ENCODE measurements at regions not wholly inside any gene's neighbourhood (a gene's known extent, or its start where the extent isn't known, plus 50 kb on each side); places are given as distances from the start of the nearest gene placed in this dataset.
"Not testable (repeated sequence)": the region's sequence is repeated elsewhere in the genome, so short reads cannot be mapped to it uniquely, and the experiment has no call there.

- no peaks in the 10 kb centered on the region for H3K4me1 Mint-ChIP-seq (ENCODE audit: low read depth)
- DNase-seq = no peak
- peaks cover 15% of the 10 kb centered on the region for H3K9me3 Mint-ChIP-seq
- H3K36me3 Mint-ChIP-seq (ENCODE audit: insufficient read depth) = no peaks in the 10 kb centered on the region
- H3K4me3 Mint-ChIP-seq = no peak overlapping the region
- H3K27me3 Mint-ChIP-seq (ENCODE audit: low read depth) = no peaks in the 10 kb centered on the region
- no peak for ATAC-seq
Measured at GRCh38 chr16:51243936-51244436, 92.9 kb upstream of the SALL1 start.

- Mint-ChIP-seq H3K27me3 (ENCODE audit: low read depth) (no peaks in the 10 kb centered on the region), H3K36me3 (ENCODE audit: insufficient read depth) (no peaks in the 10 kb centered on the region), H3K9me3 (peaks cover 16% of the 10 kb centered on the region), H3K4me1 (ENCODE audit: low read depth) (no peaks in the 10 kb centered on the region), H3K4me3 (no peak overlapping the region)
- DNase-seq (no peak), ATAC-seq (no peak)
Measured at GRCh38 chr16:51242296-51242994, 91.4 kb upstream of the SALL1 start.

- Mint-ChIP-seq H3K4me3 (no peak overlapping the region), H3K27me3 (ENCODE audit: low read depth) (no peaks in the 10 kb centered on the region), H3K36me3 (ENCODE audit: insufficient read depth) (no peaks in the 10 kb centered on the region), H3K9me3 (peaks cover 11% of the 10 kb centered on the region), H3K4me1 (ENCODE audit: low read depth) (no peaks in the 10 kb centered on the region)
- ATAC-seq = no peak
- DNase-seq = no peak
Measured at GRCh38 chr16:51239196-51239595, 88.1 kb upstream of the SALL1 start.

GRCh38 chr16:51237861-51238378, 86.8 kb upstream of the SALL1 start:
- H3K4me3 Mint-ChIP-seq = no peak overlapping the region
- no peaks in the 10 kb centered on the region for H3K36me3 Mint-ChIP-seq (ENCODE audit: insufficient read depth)
- ATAC-seq (no peak), DNase-seq (no peak)
- no peaks in the 10 kb centered on the region for H3K27me3 Mint-ChIP-seq (ENCODE audit: low read depth)
- peaks cover 6% of the 10 kb centered on the region for H3K9me3 Mint-ChIP-seq
- H3K4me1 Mint-ChIP-seq (ENCODE audit: low read depth) = no peaks in the 10 kb centered on the region

- H3K9me3 Mint-ChIP-seq = peaks cover 6% of the 10 kb centered on the region
- H3K4me3 Mint-ChIP-seq = no peak overlapping the region
- DNase-seq (no peak), ATAC-seq (no peak)
- H3K4me1 Mint-ChIP-seq (ENCODE audit: low read depth) = no peaks in the 10 kb centered on the region
- H3K36me3 Mint-ChIP-seq (ENCODE audit: insufficient read depth) = no peaks in the 10 kb centered on the region
- no peaks in the 10 kb centered on the region for H3K27me3 Mint-ChIP-seq (ENCODE audit: low read depth)
Measured at GRCh38 chr16:51237207-51237606, 86.1 kb upstream of the SALL1 start.

GRCh38 chr16:51236583-51236982, 85.5 kb upstream of the SALL1 start:
- no peak for ATAC-seq
- H3K36me3 Mint-ChIP-seq (ENCODE audit: insufficient read depth) = no peaks in the 10 kb centered on the region
- no peaks in the 10 kb centered on the region for H3K27me3 Mint-ChIP-seq (ENCODE audit: low read depth)
- no peak overlapping the region for H3K4me3 Mint-ChIP-seq
- peaks cover 6% of the 10 kb centered on the region for H3K9me3 Mint-ChIP-seq
- DNase-seq = no peak
- no peaks in the 10 kb centered on the region for H3K4me1 Mint-ChIP-seq (ENCODE audit: low read depth)

- Mint-ChIP-seq H3K4me1 (ENCODE audit: low read depth) (no peaks in the 10 kb centered on the region), H3K4me3 (no peak overlapping the region), H3K9me3 (no peaks in the 10 kb centered on the region), H3K27me3 (ENCODE audit: low read depth) (no peaks in the 10 kb centered on the region), H3K36me3 (ENCODE audit: insufficient read depth) (no peaks in the 10 kb centered on the region)
- no peak for DNase-seq
- no peak for ATAC-seq
Measured at GRCh38 chr16:51231702-51232101, 80.6 kb upstream of the SALL1 start.

- not testable (repeated sequence) for H3K36me3 Mint-ChIP-seq (ENCODE audit: insufficient read depth); H3K9me3 Mint-ChIP-seq
Measured at GRCh38 chr16:51230035-51230434, 79.0 kb upstream of the SALL1 start.

GRCh38 chr16:51228097-51228659, 77.1 kb upstream of the SALL1 start:
- no peak overlapping the region for H3K4me3 Mint-ChIP-seq
- no peak for ATAC-seq
- H3K27me3 Mint-ChIP-seq (ENCODE audit: low read depth) = no peaks in the 10 kb centered on the region
- DNase-seq = no peak
- no peaks in the 10 kb centered on the region for H3K36me3 Mint-ChIP-seq (ENCODE audit: insufficient read depth)
- peaks cover 3% of the 10 kb centered on the region for H3K9me3 Mint-ChIP-seq
- H3K4me1 Mint-ChIP-seq (ENCODE audit: low read depth) = no peaks in the 10 kb centered on the region

More at GRCh38 chr16:51230035-51230434, 79.0 kb upstream of the SALL1 start:
- H3K27me3 Mint-ChIP-seq (ENCODE audit: low read depth); H3K4me3 Mint-ChIP-seq; DNase-seq; H3K4me1 Mint-ChIP-seq (ENCODE audit: low read depth); ATAC-seq: not testable (repeated sequence)

GRCh38 chr16:51225878-51226277, 74.8 kb upstream of the SALL1 start:
- DNase-seq (no peak), ATAC-seq (no peak)
- no peaks in the 10 kb centered on the region for H3K27me3 Mint-ChIP-seq (ENCODE audit: low read depth)
- H3K36me3 Mint-ChIP-seq (ENCODE audit: insufficient read depth) = no peaks in the 10 kb centered on the region
- H3K4me3 Mint-ChIP-seq = no peak overlapping the region
- H3K4me1 Mint-ChIP-seq (ENCODE audit: low read depth) = no peaks in the 10 kb centered on the region
- peaks cover 3% of the 10 kb centered on the region for H3K9me3 Mint-ChIP-seq

- ATAC-seq (no peak), DNase-seq (no peak)
- peaks cover 3% of the 10 kb centered on the region for H3K9me3 Mint-ChIP-seq
- H3K36me3 Mint-ChIP-seq (ENCODE audit: insufficient read depth) = no peaks in the 10 kb centered on the region
- H3K4me1 Mint-ChIP-seq (ENCODE audit: low read depth) = no peaks in the 10 kb centered on the region
- H3K4me3 Mint-ChIP-seq = no peak overlapping the region
- no peaks in the 10 kb centered on the region for H3K27me3 Mint-ChIP-seq (ENCODE audit: low read depth)
Measured at GRCh38 chr16:51224317-51224716, 73.2 kb upstream of the SALL1 start.

GRCh38 chr16:51222016-51222415, 70.9 kb upstream of the SALL1 start:
- peaks cover 17% of the 10 kb centered on the region for H3K9me3 Mint-ChIP-seq
- H3K4me3 Mint-ChIP-seq = no peak overlapping the region
- no peaks in the 10 kb centered on the region for H3K27me3 Mint-ChIP-seq (ENCODE audit: low read depth)
- no peaks in the 10 kb centered on the region for H3K4me1 Mint-ChIP-seq (ENCODE audit: low read depth)
- H3K36me3 Mint-ChIP-seq (ENCODE audit: insufficient read depth) = no peaks in the 10 kb centered on the region
- DNase-seq (no peak), ATAC-seq (no peak)

- no peak overlapping the region for H3K4me3 Mint-ChIP-seq
- no peaks in the 10 kb centered on the region for H3K4me1 Mint-ChIP-seq (ENCODE audit: low read depth)
- H3K9me3 Mint-ChIP-seq = peaks cover 8% of the 10 kb centered on the region
- H3K36me3 Mint-ChIP-seq (ENCODE audit: insufficient read depth) = no peaks in the 10 kb centered on the region
- no peaks in the 10 kb centered on the region for H3K27me3 Mint-ChIP-seq (ENCODE audit: low read depth)
- no peak for ATAC-seq
- no peak for DNase-seq
Measured at GRCh38 chr16:51211148-51211547, 60.1 kb upstream of the SALL1 start.

- ATAC-seq (no peak), DNase-seq (no peak)
- Mint-ChIP-seq H3K4me1 (ENCODE audit: low read depth) (no peaks in the 10 kb centered on the region), H3K36me3 (ENCODE audit: insufficient read depth) (no peaks in the 10 kb centered on the region), H3K27me3 (ENCODE audit: low read depth) (no peaks in the 10 kb centered on the region), H3K4me3 (no peak overlapping the region), H3K9me3 (peaks cover 5% of the 10 kb centered on the region)
Measured at GRCh38 chr16:51210087-51210486, 59.0 kb upstream of the SALL1 start.

- H3K4me1 Mint-ChIP-seq (ENCODE audit: low read depth) = no peaks in the 10 kb centered on the region
- H3K4me3 Mint-ChIP-seq = no peak overlapping the region
- H3K9me3 Mint-ChIP-seq = peaks cover 12% of the 10 kb centered on the region
- no peaks in the 10 kb centered on the region for H3K36me3 Mint-ChIP-seq (ENCODE audit: insufficient read depth)
- ATAC-seq (no peak), DNase-seq (no peak)
- peaks cover 2% of the 10 kb centered on the region for H3K27me3 Mint-ChIP-seq (ENCODE audit: low read depth)
Measured at GRCh38 chr16:51201604-51202003, 50.5 kb upstream of the SALL1 start.

Measured in activated T-cell treated with anti-CD3 and anti-CD28 coated beads, Interleukin-2, amount 50 U/mL, for 4 hours (primary cell).